ENCODE measurements at regions not wholly inside any gene's neighbourhood (a gene's known extent, or its start where the extent isn't known, plus 50 kb on each side); places are given as distances from the start of the nearest gene placed in this dataset.

DNA sequence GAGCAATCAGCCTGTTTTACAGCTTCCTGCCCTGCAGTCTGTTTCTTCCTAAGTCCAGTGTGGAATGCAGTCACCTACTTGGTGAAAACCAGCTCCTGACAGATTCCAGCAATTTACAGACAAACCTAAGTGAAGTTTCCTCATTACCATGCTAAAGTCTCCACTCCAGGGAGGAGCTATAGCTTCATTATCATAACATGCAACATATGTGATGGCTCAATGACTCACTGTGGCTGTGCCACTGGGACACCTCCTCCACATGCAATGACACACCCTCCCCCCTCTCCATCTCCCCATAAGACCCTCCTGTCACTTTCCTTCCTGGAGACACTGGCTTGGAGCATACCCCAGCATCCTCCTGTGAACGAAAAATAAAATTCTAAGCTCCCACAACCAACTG, 125.2 kb downstream of the MAP3K21 start:
- H3K9me3 ChIP-seq (ENCODE audit: control insufficient read depth in 2 of 2, insufficient read depth in 1 of 2, low read depth in 1 of 2, low read length in 1 of 2): no peaks in the 10 kb centered on the region
- no peaks in the 10 kb centered on the region for H3K36me3 ChIP-seq (ENCODE audit: control insufficient read depth in 2 of 2, insufficient read depth in 2 of 2, low read length in 1 of 2)
- no peak overlapping the region for H3K4me3 ChIP-seq (ENCODE audit: low read depth in 1 of 2, low read length in 2 of 2)
- 77 to 79% methylated on average over 1 of the region's 1 CpG for WGBS, 2 donors
- H3K27ac ChIP-seq (ENCODE audit: low read depth in 2 of 2, low read length in 1 of 2): no peak overlapping the region
- H3K4me1 ChIP-seq (ENCODE audit: control insufficient read depth in 2 of 2, insufficient read depth in 2 of 2, low read length in 1 of 2): no peaks in the 10 kb centered on the region
- H3K27me3 ChIP-seq (ENCODE audit: control insufficient read depth in 1 of 2, insufficient read depth in 2 of 2, low read length in 2 of 2): no peaks in the 10 kb centered on the region

DNA sequence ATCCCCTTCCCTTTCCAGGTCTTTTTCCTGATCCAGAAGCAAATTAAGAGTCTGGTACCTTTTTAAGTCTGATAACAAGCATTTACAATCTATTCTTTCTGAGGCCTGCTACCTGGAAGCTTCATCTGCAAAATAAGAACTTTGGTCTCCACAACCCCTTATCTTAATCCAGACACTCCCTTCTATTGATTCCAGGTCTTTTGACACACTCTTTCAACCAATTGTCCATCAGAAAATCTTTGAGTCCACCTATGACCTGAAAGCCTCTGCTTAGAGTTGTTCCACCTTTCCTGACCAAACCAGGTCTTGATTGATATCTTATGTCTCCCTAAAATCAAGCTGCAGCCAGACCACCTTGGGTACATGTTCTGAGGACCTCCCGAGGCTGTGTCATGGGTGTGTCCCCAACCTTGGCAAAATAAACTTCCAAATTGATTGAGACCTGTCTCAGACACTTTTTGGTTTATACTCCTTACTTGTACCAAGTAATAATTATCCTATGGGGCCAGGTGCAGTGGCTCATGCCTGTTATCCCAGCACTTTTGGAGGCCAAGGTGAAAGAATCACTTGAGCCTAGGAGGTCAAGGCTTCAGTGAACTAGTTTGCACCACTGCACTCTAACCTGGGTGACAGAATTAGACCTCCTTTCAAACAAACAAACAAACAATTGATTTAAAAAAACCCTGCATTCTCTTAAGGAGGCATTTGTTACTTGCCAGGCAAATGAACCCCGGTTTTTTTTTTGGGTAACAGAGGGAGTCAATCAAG, 126.1 kb downstream of the MAP3K21 start:
- Histone ChIP-seq H3K4me1 (ENCODE audit: control insufficient read depth in 2 of 2, insufficient read depth in 2 of 2, low read length in 1 of 2) (no peaks in the 10 kb centered on the region), H3K36me3 (ENCODE audit: control insufficient read depth in 2 of 2, insufficient read depth in 2 of 2, low read length in 1 of 2) (no peaks in the 10 kb centered on the region), H3K9me3 (ENCODE audit: control insufficient read depth in 2 of 2, insufficient read depth in 1 of 2, low read depth in 1 of 2, low read length in 1 of 2) (no peaks in the 10 kb centered on the region), H3K4me3 (ENCODE audit: low read depth in 1 of 2, low read length in 2 of 2) (no peak overlapping the region), H3K27ac (ENCODE audit: low read depth in 2 of 2, low read length in 1 of 2) (no peak overlapping the region), H3K27me3 (ENCODE audit: control insufficient read depth in 1 of 2, insufficient read depth in 2 of 2, low read length in 2 of 2) (no peaks in the 10 kb centered on the region)
- 69 to 70% methylated on average over 2 of the region's 2 CpGs for WGBS, 2 donors

DNA sequence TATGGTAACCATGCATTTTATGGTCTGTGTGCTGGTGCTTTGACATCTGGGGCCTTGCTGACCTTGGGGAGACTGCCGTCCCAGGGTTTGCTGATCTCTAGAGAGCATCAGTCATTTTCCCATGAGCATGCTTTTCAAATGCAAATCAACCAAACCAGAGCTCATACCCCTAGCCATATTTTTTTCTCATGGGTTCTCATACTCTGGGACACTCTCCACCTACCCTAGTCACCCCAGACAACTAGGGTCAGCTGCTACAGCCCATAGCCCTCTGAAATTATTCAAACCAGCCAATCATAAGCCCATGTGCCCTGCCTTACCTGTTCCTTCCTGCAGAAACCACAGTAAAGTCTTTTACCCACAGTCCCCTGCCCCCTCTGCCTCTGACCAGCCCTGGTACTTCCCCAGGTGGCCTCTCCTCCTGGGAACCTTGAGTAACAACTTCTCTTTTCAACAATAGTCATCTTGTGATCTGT, 132.0 kb downstream of the MAP3K21 start:
- Histone ChIP-seq H3K9me3 (ENCODE audit: control insufficient read depth in 2 of 2, insufficient read depth in 1 of 2, low read depth in 1 of 2, low read length in 1 of 2) (no peaks in the 10 kb centered on the region), H3K4me1 (ENCODE audit: control insufficient read depth in 2 of 2, insufficient read depth in 2 of 2, low read length in 1 of 2) (no peaks in the 10 kb centered on the region), H3K27ac (ENCODE audit: low read depth in 2 of 2, low read length in 1 of 2) (no peak overlapping the region), H3K27me3 (ENCODE audit: control insufficient read depth in 1 of 2, insufficient read depth in 2 of 2, low read length in 2 of 2) (no peaks in the 10 kb centered on the region), H3K4me3 (ENCODE audit: low read depth in 1 of 2, low read length in 2 of 2) (no peak overlapping the region), H3K36me3 (ENCODE audit: control insufficient read depth in 2 of 2, insufficient read depth in 2 of 2, low read length in 1 of 2) (no peaks in the 10 kb centered on the region)
- 94 to 100% methylated on average over 1 of the region's 1 CpG for WGBS, 2 donors

DNA sequence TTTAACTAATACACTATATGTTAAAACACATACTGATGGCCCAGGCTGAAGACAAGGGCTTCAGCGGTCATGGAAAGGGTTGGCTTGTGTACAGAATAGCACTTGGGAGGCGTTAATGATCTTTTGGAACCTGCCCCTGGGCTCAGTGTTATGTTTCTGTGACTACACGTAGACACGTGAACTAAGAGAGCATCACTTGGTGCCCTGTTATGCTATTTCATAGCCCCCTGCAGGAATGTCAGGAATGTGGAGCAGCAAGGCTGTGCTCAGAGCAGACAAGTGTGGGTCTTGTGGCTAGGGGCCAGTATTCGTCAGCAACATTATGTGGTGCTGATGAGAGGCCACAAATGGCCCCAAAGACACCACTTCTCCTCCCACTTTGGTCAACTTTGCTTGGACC, 132.4 kb downstream of the MAP3K21 start:
- 63 to 74% methylated on average over 5 of the region's 5 CpGs for WGBS, 2 donors

DNA sequence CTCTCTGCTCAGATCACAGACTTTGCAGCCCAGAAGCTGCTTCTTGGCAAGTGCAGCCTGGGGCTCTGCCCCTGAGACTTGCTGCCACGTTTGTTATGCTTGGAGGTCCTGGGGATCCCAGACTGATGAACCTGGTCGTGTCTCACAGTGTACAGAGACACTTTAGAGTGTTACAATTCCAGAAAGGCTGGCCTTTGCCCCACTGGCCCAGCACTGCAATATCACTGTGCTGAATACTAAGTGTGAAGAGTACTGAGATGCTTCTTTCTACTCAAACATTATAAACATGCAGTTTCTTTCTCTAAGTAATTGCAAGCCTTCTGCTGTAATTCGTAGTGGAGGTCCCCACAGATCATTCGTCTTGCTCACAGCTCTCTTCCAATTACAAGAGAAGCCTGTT, 133.2 kb downstream of the MAP3K21 start:
- no peaks in the 10 kb centered on the region for H3K27me3 ChIP-seq (ENCODE audit: control insufficient read depth in 1 of 2, insufficient read depth in 2 of 2, low read length in 2 of 2)
- no peak overlapping the region for H3K4me3 ChIP-seq (ENCODE audit: low read depth in 1 of 2, low read length in 2 of 2)
- H3K27ac ChIP-seq (ENCODE audit: low read depth in 2 of 2, low read length in 1 of 2): no peak overlapping the region
- WGBS, 2 donors: 51 to 59% methylated on average over 4 of the region's 4 CpGs
- H3K9me3 ChIP-seq (ENCODE audit: control insufficient read depth in 2 of 2, insufficient read depth in 1 of 2, low read depth in 1 of 2, low read length in 1 of 2): peaks cover 0 to under 1% of the 10 kb centered on the region in 2 donors
- H3K4me1 ChIP-seq (ENCODE audit: control insufficient read depth in 2 of 2, insufficient read depth in 2 of 2, low read length in 1 of 2): no peaks in the 10 kb centered on the region
- H3K36me3 ChIP-seq (ENCODE audit: control insufficient read depth in 2 of 2, insufficient read depth in 2 of 2, low read length in 1 of 2): no peaks in the 10 kb centered on the region

More for the DNA sequence above, 132.4 kb downstream of the MAP3K21 start:
- Histone ChIP-seq H3K4me1 (ENCODE audit: control insufficient read depth in 2 of 2, insufficient read depth in 2 of 2, low read length in 1 of 2) (no peaks in the 10 kb centered on the region), H3K27ac (ENCODE audit: low read depth in 2 of 2, low read length in 1 of 2) (no peak overlapping the region), H3K36me3 (ENCODE audit: control insufficient read depth in 2 of 2, insufficient read depth in 2 of 2, low read length in 1 of 2) (no peaks in the 10 kb centered on the region), H3K9me3 (ENCODE audit: control insufficient read depth in 2 of 2, insufficient read depth in 1 of 2, low read depth in 1 of 2, low read length in 1 of 2) (no peaks in the 10 kb centered on the region), H3K4me3 (ENCODE audit: low read depth in 1 of 2, low read length in 2 of 2) (no peak overlapping the region), H3K27me3 (ENCODE audit: control insufficient read depth in 1 of 2, insufficient read depth in 2 of 2, low read length in 2 of 2) (no peaks in the 10 kb centered on the region)

DNA sequence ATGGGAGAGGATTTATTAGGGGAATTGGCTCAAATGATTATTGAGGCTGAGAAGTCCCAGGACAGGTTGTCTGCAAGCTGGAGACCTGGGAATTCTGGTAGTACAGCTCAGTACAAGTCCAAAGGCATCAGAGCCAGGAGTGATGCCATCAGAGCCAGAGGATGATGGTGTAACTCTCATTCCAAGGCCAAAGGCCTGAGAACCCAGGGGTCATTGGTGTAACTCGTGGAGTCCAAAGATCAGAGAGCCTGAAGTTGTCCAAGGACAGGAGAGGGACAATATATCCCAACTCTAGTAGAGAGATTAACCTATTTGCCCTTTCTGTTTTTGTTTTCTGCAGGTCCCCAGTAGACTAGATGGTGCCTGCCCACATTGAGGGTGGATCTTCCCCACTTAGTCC, 134.3 kb downstream of the MAP3K21 start:
- Histone ChIP-seq H3K9me3 (ENCODE audit: control insufficient read depth in 2 of 2, insufficient read depth in 1 of 2, low read depth in 1 of 2, low read length in 1 of 2) (peaks cover 0 to 5% of the 10 kb centered on the region in 2 donors), H3K4me3 (ENCODE audit: low read depth in 1 of 2, low read length in 2 of 2) (no peak overlapping the region), H3K27me3 (ENCODE audit: control insufficient read depth in 1 of 2, insufficient read depth in 2 of 2, low read length in 2 of 2) (no peaks in the 10 kb centered on the region), H3K36me3 (ENCODE audit: control insufficient read depth in 2 of 2, insufficient read depth in 2 of 2, low read length in 1 of 2) (no peaks in the 10 kb centered on the region), H3K27ac (ENCODE audit: low read depth in 2 of 2, low read length in 1 of 2) (no peak overlapping the region), H3K4me1 (ENCODE audit: control insufficient read depth in 2 of 2, insufficient read depth in 2 of 2, low read length in 1 of 2) (no peaks in the 10 kb centered on the region)
- WGBS, 2 donors: 50 to 55% methylated on average over 1 of the region's 1 CpG

DNA sequence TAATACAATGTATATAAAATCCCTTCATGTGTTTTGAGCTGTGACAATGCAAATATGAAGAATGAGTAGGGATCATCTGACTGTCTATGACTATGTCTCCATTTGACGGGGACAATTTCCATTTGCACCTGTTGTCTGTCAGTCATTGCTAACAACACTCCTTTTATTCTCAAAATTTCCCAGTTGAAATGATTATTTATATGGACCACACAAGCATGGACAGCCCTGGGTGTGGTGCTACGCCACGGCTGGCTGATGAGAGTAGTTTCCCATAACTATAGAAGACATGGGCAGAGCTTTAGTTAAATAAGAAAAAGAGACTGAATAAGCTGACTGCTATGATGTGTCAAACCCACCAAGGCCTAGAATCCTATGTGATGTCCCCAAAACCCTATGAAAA, 135.8 kb downstream of the MAP3K21 start:
- Histone ChIP-seq H3K36me3 (ENCODE audit: control insufficient read depth in 2 of 2, insufficient read depth in 2 of 2, low read length in 1 of 2) (no peaks in the 10 kb centered on the region), H3K9me3 (ENCODE audit: control insufficient read depth in 2 of 2, insufficient read depth in 1 of 2, low read depth in 1 of 2, low read length in 1 of 2) (peaks cover 0 to 5% of the 10 kb centered on the region in 2 donors), H3K4me1 (ENCODE audit: control insufficient read depth in 2 of 2, insufficient read depth in 2 of 2, low read length in 1 of 2) (no peaks in the 10 kb centered on the region), H3K27me3 (ENCODE audit: control insufficient read depth in 1 of 2, insufficient read depth in 2 of 2, low read length in 2 of 2) (no peaks in the 10 kb centered on the region), H3K27ac (ENCODE audit: low read depth in 2 of 2, low read length in 1 of 2) (no peak overlapping the region), H3K4me3 (ENCODE audit: low read depth in 1 of 2, low read length in 2 of 2) (no peak overlapping the region)
- 89 to 94% methylated on average over 3 of the region's 3 CpGs for WGBS, 2 donors

DNA sequence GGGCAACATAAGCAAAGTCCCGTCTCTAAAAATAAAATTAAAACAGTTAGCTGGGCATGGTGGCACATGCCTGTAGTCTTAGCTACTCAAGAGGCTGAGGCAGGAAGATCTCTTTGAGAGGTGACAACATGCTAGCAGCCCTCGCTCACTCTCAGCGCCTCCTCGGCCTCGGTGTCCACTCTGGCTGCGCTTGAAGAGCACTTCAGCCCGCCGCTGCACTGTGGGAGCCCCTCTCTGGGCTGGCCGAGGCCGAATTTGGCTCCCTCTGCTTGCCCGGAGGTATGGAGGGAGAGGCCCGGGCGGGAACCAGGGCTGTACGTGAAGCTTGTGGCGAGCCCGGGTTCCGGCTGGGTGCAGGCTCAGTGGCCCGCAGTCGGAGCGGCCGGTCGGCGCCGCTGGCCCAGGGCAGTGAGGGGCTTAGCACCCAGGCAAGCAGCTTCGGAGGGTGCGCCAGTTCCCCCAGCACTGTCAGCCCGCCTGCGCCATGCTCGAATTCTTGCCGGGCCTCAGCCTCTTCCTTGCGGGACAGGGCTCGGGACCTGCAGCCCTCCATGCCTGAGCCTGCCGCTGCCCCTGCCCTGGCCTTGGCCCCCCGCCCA, 138.3 kb downstream of the MAP3K21 start:
- Histone ChIP-seq H3K27me3 (ENCODE audit: control insufficient read depth in 1 of 2, insufficient read depth in 2 of 2, low read length in 2 of 2) (no peaks in the 10 kb centered on the region), H3K27ac (ENCODE audit: low read depth in 2 of 2, low read length in 1 of 2) (no peak overlapping the region), H3K4me3 (ENCODE audit: low read depth in 1 of 2, low read length in 2 of 2) (no peak overlapping the region), H3K9me3 (ENCODE audit: control insufficient read depth in 2 of 2, insufficient read depth in 1 of 2, low read depth in 1 of 2, low read length in 1 of 2) (peaks cover 0 to 5% of the 10 kb centered on the region in 2 donors), H3K36me3 (ENCODE audit: control insufficient read depth in 2 of 2, insufficient read depth in 2 of 2, low read length in 1 of 2) (no peaks in the 10 kb centered on the region), H3K4me1 (ENCODE audit: control insufficient read depth in 2 of 2, insufficient read depth in 2 of 2, low read length in 1 of 2) (no peaks in the 10 kb centered on the region)
- WGBS, 2 donors: 90 to 93% methylated on average over 31 to 34 of the region's 34 CpGs

DNA sequence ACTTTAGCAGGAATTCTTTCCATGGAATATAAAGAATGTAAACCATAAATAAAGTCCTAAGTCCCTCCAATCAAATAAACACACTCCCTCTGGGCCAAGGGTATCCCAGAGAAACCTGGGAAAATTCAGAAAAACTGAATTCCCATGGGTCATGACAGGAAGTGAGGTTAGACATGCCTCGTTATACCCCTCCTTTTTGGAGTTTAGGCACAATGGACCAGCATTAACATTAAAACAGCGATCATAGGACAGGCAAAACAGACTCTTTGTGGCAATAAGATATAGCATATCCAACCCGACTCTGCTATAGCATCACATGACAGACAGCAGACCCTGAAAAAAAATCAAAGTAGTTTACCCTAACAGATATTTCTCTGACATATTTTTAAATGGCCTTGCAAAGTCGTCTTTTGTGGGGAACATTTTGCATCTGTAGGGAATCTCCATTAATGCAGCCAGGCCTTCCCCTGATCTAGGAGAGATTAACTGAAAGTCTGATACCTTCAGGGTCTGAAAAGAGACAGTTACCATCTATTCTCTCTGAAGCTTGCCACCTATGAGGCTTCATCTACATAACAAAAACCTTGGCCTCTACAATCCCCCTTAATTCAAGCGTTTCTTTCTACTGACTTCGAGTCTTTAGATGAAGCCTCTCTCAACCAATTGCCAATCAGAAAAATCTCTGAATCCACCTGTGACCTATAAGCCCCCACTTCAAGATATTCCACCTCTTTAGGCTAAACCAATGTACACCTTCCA, 143.0 kb upstream of the KCNK1 start:
- Histone ChIP-seq H3K4me3 (ENCODE audit: low read depth in 1 of 2, low read length in 2 of 2) (no peak overlapping the region), H3K27me3 (ENCODE audit: control insufficient read depth in 1 of 2, insufficient read depth in 2 of 2, low read length in 2 of 2) (no peaks in the 10 kb centered on the region), H3K36me3 (ENCODE audit: control insufficient read depth in 2 of 2, insufficient read depth in 2 of 2, low read length in 1 of 2) (no peaks in the 10 kb centered on the region), H3K4me1 (ENCODE audit: control insufficient read depth in 2 of 2, insufficient read depth in 2 of 2, low read length in 1 of 2) (no peaks in the 10 kb centered on the region), H3K9me3 (ENCODE audit: control insufficient read depth in 2 of 2, insufficient read depth in 1 of 2, low read depth in 1 of 2, low read length in 1 of 2) (peaks cover 0 to 3% of the 10 kb centered on the region in 2 donors), H3K27ac (ENCODE audit: low read depth in 2 of 2, low read length in 1 of 2) (no peak overlapping the region)
- WGBS, 2 donors: 65 to 76% methylated on average over 6 of the region's 6 CpGs
